HUDEP-2 (cell line): ENCODE measurements at regions not wholly inside any gene's neighbourhood (a gene's known extent, or its start where the extent isn't known, plus 50 kb on each side); places are given as distances from the start of the nearest gene placed in this dataset.

ENCODE experiments used
- DNase-seq, 76 experiments: peaks; one replicate each; lab custom pipeline; 2025; ENCODE audit not compliant: unreplicated experiment in 76 of 76; lab: John Stamatoyannopoulos, UW

DNA sequence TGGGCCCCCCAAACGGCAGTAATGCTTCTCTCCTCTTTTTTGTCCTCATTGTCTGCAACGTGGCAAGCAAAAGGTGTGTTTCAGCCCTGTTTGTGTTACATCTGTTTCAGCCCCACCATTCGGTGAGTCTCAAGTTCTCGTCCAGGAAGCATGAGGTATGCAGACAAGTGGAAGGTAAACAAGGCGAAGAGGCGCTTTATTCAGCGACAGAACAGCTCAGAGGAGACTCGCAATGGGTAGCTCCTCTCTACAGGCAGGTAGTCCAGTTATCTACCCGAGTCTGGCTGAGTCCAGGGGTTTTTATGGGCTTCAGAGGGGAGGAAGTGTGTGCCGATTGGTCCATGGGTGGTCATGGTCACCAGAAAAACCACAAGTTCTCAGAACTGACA, 733.4 kb upstream of the CDH7 start:
- DNase-seq = no peak

DNA sequence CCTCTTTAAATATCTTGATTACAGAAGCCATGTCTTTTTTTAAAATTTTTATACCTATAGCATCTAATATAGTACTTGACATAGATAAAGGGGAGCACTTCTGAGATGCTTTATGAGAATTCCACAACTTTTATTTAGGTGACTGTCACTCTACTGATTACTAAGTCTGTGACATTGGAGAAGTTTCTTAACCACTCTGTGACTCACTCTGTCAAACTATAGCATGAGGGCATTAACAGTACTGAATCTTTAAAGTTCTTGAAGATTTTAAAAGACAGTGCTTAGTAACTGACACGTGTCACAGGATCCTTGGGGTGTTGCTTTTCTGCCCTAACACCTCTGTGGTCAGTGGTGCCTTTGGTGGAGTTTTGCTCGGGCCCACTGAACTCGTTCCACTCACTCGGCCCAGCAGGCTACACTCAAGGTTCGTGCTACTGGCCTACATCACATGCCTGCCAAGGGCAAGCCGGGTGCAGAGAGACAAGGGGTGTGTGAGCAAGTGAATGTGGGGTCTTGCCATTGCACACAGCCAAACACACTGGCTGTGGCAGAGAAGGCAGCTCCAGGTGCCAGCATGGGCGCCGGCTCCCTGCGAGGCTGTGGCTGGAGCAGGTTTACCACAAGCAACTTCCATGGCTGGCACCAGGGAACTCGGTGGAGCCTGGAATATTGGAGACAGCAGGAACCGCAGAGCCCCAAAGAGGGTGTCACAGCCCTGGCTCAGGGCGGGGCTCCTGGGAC, 734.0 kb upstream of the CDH7 start:
- DNase-seq = no peak

DNA sequence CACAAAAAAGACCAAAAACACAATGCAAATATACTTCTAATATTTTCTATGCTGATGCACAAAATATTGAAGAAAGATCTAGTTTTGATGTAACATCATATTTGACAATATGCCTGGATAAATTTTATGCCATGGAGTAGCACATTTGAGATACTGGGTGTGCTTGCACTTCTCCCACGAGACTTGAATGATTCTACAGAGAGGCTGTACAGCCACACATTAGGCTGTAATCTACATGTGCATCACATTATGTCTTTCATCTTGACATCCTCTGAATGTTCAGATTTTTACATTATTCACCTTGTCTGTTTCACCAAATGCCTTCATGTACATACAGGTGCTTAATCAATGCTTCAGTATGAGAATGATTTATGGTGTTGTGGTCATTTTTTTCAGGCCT, 756.4 kb upstream of the CDH7 start:
- no peak for DNase-seq

DNA sequence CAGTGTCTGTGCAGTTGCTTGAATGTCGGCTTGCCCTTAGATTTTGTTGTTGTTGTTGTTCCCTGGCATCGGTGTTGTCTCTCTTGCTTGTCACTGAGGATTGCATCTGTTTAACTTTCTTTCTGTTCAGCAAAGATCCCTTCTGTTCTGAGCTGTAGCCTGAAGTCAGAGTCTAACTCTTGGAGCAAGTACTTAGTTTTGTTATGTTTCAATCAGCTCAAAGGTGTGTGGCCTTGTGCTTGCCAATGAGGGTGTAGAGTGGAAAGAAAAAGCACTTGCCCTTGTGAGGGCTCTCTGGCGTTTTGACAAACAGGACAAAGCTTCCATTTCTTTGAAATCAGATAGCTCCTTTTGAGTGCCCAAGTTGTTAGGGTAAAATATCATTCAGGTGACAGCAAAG, 757.1 kb upstream of the CDH7 start:
- DNase-seq = no peak

DNA sequence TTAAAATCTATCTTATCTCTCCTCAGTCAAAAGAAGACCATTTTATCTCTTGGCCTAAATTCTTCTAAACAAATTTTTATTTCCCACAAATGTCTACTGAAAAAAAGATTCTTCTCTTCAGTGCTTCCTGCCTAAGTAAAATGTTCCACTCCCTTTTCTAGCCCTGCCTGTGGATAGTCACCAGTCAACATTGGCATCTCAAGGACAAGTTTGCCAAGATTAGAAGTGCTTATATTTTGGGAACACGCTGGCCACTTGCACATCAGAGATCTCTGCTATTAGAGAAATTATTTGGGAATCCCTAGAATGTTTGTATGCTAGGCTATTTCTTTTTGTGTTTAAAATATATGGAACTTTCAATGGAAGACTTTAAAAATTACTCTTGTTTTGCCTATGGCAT, 758.2 kb upstream of the CDH7 start:
- no peak for DNase-seq

DNA sequence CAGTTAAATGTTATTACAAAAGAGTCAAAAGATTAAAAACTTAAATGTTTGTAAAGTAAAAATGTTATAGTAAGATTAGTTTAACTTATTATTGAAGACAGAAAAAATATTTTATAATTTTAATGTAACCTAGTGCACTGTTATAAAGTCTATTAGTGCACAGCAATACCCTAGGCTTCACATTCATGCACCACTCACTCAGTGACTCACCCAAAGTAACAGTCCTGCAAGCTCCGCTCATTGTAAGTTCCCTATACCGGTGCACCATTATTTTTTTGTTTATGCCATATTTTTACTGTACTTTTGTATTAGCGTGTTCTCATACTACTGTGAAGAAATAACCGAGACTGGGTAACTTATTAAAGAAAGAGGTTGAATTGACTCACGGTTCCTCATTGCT, 759.7 kb upstream of the CDH7 start:
- no peak for DNase-seq

DNA sequence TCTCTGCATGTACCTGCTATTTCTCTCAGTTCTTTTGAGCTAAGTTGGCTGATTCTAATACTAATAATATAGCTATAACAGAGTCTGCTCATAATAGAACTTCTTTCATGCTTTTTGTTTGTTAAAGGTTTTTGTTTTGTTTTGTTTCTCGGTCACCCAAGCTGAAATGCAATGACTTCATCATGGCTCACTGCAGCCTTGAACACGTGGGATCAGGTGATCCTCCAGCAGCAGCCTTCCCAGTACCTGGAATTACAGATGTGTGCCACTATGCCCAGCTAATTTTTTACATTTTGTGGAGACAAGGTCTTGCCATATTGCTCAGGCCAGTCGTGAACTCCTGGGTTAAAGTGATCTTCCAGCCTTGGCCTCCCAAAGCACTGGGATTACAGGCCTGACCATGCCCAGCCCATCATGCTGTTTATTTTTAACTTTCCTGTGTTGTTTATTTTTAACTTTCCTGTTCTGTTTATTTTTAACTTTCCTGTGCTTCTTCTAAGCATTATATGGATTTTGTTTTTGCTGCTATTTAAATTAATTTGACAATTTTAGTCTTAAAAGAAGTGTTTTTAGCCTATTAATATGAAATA, 763.8 kb upstream of the CDH7 start:
- DNase-seq = no peak

DNA sequence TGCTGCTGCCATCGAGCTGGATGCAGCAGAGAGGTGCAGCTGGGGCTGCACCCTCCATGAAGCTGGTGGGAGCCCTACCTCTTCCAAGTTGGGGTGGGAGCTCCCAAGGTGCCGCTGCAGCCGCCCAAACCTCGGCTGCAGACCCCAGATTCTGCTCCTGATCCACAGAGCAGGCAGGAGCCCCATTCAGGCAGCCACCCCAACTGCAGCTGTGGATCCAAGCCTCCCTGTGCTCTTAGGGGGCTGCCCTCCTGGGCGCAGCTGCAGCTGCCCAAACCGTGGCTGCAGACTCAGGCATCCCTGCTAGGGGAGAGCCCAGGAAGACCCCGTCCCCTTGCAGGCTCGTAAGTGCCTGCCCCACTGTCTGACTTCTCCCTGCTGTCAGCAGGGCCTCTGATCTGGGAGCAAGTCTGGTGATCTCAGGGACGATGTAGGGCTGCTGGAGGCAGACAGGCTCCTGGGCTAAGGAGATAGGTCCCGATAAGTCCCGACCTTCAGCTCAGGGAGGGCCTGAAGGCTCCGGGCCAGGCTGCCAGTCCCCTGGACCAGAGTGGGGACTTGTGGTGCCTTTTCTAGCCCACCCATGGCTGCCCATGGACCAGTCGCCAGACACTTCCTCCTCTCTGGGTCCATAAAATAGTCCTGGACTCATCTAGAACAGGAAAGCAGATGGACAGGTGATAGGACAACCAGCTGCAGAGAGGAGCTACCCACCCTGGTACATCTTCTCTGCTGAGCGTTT, 767.1 kb upstream of the CDH7 start:
- DNase-seq = no peak

DNA sequence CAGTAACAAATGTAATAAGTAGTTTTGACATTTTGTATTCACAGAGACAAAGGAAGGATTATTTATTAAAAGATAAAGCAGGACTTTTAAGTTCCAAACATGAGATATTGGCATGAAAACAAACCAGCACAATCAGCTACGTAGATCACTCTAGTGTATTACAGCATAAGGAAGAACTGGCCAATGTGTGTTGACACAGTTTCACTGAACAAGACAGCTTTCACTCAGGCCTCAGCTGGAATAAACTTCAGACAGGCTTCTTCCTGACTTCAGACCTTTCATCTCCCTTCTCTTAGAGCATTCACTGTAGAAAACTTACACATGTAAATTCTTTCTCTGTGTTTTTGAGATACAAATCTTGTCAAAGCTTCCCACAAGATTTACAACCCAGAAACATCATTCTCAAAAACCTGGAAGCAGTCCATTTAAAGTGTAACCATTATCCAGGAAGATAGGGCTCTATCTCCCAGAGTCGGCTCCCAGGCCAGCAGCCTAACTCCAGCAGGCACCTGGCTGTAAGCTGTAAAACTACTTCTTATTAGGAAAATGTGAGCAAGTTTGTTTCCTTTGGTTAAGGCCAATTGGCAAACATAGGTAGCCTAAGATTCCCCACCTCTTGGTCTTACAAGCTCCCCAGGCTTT, 768.3 kb upstream of the CDH7 start:
- DNase-seq = no peak

DNA sequence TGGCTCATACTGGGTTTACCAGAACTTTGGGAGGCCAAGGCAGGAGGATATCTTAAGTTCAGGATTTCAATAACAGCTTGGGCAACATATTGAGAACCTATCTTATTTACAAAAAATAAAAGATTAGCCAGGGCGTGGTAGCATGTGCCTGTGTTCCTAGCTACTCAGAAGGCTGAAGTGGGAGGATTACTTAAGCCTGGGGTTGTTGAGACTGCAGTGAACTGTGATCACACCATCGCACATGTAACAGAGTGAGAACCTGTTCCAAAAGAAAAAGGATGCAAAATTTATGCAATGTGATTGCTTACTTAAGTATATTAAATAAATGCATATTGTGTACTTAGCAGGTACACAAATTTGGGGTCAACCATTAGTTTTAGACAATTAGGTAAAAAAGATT, 768.9 kb upstream of the CDH7 start:
- DNase-seq = no peak

DNA sequence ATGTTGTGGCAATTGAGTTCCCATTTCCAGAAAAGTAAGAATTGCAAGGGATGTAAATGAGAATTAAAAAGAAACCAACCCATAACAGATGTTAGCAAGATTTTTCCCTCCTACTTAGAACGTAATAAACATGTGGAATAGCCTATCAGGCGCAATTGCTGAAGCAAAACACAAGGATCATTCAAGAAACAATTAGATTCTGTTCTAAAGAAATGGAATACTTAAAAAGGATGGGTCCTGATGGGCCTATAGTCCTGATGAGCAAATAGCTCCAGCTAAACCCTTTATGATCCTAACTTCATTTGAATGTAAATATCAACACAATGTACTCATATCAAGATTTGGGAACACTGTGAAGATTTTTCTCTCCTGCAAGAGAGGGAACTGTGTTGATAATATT, 771.0 kb upstream of the CDH7 start:
- DNase-seq = no peak

DNA sequence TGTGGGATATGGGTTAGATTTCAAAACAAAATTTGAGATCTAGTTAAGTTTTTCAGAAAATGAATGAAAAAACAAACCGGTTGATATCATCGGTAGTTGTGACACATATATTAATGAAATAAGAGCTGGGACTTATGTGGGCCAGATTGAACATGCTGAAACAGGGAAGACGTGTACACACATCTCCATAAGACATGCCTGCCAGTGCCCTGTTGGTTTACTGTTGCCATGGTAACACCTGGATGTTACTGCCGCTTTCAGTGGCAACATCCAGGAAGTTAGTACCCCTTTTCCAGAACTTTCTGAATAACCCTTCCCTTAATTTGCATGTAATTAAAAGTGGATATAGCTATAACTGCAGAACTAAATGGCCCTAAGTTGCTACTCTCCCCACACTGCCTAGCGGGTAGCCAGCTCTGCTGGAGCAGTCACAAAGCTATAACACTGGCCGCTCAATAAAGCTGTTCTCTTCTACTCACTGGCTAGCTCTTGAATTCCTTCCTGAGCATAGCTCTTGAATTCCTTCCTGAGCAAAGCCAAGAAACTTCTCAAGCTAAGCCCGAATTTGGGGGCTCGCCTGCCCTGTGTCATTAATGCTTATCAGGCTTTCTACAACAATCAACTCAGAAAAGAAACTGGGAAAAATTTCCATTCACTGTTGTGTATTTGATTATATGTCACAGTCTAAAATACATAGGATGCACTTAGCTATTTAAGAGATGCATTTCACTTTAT, 776.3 kb upstream of the CDH7 start:
- DNase-seq = no peak

DNA sequence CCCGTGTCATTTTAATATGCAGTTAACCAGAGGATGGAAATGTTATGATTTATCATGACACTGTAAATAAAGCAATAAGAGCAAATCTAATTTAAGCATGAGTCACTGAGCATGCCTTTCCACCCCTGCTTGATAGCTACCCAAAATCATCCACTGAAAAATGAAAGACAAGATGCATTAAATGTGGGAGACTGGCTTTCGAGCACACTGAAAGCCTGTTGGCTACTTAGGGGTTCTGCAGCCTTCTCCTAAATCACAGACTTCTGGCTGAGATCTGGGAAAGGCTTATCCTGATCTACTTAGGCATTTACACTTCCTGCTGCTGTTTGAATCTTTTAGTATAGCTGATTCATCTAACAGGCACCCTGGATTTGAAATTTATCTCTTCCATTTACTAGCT, 778.3 kb upstream of the CDH7 start:
- DNase-seq = no peak

DNA sequence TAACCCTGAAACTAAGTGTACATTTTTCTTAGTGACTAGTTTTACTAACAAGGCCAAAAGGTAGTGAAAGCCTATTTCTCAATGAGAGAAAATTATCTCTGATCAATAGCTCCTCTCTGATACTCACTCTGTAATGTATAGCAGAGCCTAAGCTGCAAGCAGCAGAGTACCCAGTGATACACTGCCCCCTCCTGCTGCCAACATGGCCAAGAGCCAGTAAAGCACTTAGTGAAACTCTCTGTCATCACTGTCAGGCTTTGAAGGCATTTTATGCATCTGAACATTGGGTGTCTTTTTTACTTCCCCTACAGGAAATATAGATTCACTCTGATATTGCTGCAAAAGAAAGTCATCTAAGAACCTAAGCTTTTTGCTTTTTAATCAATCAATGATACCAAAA, 784.1 kb upstream of the CDH7 start:
- no peak for DNase-seq

DNA sequence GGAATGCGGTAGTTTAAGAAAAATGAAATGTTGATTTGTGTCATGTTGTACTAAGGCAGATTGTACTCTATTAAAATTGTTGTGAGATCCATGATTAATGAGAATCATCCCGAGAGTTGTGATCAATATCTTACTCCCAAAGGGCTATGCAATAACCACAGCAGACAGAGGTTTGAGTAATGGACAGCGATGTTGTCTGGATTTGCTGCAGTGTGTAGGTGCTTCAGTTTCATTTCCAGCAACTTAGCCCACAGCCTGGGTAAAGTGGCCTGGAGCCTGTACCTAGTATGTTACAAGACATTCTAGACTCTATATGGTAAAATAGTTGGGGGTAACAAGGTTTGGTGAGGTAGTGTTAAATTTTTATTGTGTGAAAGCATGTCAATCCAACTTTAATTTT, 794.3 kb upstream of the CDH7 start:
- no peak for DNase-seq

DNA sequence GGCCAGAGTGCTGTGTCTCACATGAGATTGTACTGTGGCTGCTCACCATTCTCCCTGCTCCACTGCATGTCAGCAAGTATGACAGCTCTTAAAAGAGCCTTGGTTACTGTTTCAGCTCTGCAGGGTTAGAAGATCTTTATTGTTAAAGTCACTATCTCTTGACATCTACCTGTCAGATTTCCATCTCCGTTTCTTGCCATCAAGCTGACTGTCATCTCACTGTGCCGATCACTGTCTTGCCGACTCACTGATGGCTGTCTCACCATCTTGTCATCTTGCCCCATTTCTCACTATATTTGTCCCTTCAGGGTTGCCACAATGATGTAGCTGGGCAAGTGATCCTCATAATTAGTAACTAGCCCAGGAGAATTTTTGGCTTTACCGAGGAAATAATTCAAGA, 800.9 kb upstream of the CDH7 start:
- no peak for DNase-seq

DNA sequence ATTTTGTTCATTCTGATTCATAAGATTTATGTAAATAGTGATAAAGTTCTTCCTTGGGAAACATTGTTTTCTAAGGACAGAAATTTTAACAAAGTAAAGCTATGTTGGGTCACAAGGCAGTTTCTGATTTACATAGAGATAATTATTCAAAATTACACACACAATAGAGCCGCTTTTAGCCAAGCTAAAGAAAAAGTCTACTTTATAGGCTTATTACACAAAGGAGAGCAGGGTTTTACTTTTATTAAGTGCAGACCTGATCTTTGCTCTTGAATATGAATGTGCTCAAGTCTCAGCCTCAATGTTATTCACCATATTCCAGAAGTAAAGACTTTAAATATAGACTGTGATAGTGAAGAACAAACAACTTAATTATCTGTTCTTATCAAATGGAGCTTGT, 787.8 kb upstream of the LINC00305 start:
- DNase-seq = no peak

DNA sequence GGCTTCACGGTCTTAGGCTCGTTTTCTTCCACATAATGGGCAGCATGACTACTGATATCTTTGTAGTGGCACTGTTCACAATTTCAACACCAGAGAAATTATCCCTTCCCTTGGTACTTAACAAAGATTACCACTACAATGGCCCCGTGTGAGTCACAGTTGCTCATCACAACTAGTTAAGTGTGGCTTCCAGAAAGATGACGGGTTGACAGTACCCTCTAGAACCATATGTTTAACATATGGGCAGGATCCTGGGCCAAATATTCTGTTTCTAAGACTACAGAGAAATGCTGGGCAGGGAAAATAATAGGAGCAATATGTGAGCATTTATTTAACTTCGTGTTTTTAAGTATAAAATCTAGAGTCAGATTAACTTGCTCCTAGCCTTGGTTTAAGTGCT, 780.1 kb upstream of the LINC00305 start:
- DNase-seq = no peak

DNA sequence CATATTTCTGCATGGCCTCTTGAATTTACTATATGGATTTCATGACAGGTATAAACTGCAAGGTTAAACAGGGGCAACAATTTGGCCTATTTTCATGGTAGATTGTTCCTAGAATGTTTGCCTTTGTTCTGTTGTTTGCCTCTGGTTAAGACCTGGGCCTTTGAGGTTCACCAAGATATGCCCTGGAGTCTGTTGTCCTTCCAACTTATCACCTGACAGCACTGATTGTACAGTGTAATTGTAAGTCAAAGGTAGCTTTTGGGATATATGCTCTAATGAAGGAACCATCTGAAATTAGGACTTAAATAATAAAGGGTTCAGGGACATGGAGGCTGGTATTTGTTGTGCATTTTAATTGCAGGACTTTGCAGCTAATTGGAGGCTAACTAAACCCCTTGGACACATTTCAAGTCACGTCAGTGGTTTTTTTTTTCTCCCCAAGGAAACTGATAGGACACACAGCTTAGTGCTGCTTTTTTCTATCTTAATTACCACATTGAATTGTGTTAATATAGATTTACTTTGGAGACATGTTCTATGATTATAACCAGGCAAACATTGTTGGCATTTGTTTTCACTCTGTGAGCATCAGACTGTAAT, 771.2 kb upstream of the LINC00305 start:
- DNase-seq = no peak

DNA sequence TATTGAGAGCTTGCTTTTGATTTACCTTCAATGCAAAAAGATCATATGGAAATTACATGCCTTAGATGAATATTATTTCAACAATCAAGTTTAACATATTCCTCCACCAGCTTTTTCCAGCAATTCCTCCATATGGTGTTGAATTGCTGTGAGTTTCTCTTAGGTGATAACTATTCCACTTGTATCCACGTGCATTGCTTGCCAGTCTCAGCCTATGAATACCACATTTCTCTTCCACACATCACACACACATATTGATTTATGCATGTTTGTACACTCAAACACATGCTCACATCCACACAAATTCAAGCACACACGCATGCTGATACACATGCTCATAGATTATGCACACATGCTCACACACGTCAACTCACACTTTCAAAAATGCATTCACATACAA, 770.0 kb upstream of the LINC00305 start:
- no peak for DNase-seq

DNA sequence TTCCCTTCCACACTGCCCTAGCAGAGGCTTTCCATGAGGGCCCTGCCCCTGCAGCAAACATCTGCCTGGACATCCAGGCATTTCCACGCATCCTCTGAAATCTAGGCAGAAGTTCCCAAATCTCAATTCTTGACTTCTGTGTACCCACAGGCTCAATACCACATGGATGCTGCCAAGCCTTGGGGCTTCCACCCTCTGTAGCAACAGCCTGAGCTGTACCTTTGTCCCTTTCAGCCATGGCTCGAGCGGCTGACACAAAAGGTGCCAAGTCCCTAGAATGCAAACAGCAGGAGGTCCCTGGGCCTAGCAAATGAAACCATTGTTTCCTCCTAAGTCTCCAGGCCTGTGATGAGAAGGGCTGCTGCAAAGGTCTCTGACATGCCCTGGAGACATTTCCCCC, 744.5 kb upstream of the LINC00305 start:
- no peak for DNase-seq
